ENCODE measurements at regions not wholly inside any gene's neighbourhood (a gene's known extent, or its start where the extent isn't known, plus 50 kb on each side); places are given as distances from the start of the nearest gene placed in this dataset.

- TF ChIP-seq, protein P1, sequence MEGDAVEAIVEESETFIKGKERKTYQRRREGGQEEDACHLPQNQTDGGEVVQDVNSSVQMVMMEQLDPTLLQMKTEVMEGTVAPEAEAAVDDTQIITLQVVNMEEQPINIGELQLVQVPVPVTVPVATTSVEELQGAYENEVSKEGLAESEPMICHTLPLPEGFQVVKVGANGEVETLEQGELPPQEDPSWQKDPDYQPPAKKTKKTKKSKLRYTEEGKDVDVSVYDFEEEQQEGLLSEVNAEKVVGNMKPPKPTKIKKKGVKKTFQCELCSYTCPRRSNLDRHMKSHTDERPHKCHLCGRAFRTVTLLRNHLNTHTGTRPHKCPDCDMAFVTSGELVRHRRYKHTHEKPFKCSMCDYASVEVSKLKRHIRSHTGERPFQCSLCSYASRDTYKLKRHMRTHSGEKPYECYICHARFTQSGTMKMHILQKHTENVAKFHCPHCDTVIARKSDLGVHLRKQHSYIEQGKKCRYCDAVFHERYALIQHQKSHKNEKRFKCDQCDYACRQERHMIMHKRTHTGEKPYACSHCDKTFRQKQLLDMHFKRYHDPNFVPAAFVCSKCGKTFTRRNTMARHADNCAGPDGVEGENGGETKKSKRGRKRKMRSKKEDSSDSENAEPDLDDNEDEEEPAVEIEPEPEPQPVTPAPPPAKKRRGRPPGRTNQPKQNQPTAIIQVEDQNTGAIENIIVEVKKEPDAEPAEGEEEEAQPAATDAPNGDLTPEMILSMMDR (IDR thresholded peaks at IDR 0.05; ENCODE audit: low read length), result no peak
- TF ChIP-seq EZH2phosphoT487 (IDR thresholded peaks at IDR 0.05; ENCODE audit: low read length) (no peak), EZH2 (optimal IDR thresholded peaks at IDR 0.05; ENCODE audit: low read depth, low read length) (no peak)
These were observed 341.8 kb upstream of the SEMA3A start for GRCh38 chr7:84536271-84536870.

All from MM.1S (cell line).